Tibial nerve (tissue), 3 donors: ENCODE measurements at regions not wholly inside any gene's neighbourhood (a gene's known extent, or its start where the extent isn't known, plus 50 kb on each side); places are given as distances from the start of the nearest gene placed in this dataset.

Experiments used
- POLR2A ChIP-seq, 2 donors: fragments of 450-650 bp; IDR thresholded peaks; one replicate each; pipeline ENCODE4 v1.6.1; 2017; ENCODE audit warnings: antibody characterized with exemption in 2 of 2, mild to moderate bottlenecking in 2 of 2, moderate library complexity in 2 of 2
- TF ChIP-seq, protein P1 (sequence below), 5 experiments: fragments of 200-600 bp in 3 of 5; fragments of 450-650 bp in 2 of 5; sonication (generic) in 3 of 5; IDR thresholded peaks; one replicate each; pipeline ENCODE4 v1.5.1; 2016 to 2019; ENCODE audit warnings: antibody characterized with exemption in 5 of 5, mild to moderate bottlenecking in 3 of 5, moderate library complexity in 2 of 5

DNA sequence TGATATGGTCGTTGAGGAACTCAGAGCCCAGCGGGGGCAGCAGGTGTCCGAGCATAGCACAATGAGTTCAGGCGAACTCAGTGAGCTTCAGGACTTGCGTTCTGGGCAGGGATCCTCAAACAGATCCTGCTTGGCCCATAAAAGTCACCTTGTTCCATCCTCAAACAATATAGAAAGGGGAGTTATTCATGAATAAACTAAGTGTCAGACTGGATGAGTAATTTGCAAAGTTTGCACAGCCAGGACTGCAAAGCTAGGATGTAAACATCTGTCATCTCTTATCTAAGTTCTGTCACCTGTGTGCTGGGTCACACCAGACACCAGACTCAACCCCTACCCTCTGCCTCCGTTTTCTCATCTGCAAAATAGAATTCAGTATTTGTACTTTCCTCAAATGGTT lies 58.0 kb upstream of the PFKP start:
- TF ChIP-seq, protein P1, sequence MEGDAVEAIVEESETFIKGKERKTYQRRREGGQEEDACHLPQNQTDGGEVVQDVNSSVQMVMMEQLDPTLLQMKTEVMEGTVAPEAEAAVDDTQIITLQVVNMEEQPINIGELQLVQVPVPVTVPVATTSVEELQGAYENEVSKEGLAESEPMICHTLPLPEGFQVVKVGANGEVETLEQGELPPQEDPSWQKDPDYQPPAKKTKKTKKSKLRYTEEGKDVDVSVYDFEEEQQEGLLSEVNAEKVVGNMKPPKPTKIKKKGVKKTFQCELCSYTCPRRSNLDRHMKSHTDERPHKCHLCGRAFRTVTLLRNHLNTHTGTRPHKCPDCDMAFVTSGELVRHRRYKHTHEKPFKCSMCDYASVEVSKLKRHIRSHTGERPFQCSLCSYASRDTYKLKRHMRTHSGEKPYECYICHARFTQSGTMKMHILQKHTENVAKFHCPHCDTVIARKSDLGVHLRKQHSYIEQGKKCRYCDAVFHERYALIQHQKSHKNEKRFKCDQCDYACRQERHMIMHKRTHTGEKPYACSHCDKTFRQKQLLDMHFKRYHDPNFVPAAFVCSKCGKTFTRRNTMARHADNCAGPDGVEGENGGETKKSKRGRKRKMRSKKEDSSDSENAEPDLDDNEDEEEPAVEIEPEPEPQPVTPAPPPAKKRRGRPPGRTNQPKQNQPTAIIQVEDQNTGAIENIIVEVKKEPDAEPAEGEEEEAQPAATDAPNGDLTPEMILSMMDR (IDR thresholded peaks at IDR 0.05): no peak
- no peak for TF ChIP-seq POLR2A (IDR thresholded peaks at IDR 0.05)
